ENCODE measurements at regions not wholly inside any gene's neighbourhood (a gene's known extent, or its start where the extent isn't known, plus 50 kb on each side); places are given as distances from the start of the nearest gene placed in this dataset.
A peak's percentile ranks its signal among the peaks of the same experiment; 100 is the strongest.
"Not testable (repeated sequence)": the region's sequence is repeated elsewhere in the genome, so short reads cannot be mapped to it uniquely, and the experiment has no call there.

GRCh38 chr9:31745886-31746285 is 638.6 kb upstream of the ACO1 start:
- H3K9me3 Mint-ChIP-seq (ENCODE audit: unreplicated experiment) = no peaks in the 10 kb centered on the region
- no peaks in the 10 kb centered on the region for H3K36me3 Mint-ChIP-seq (ENCODE audit: unreplicated experiment)
- no peak overlapping the region for H3K4me3 Mint-ChIP-seq (ENCODE audit: unreplicated experiment)
- H3K27me3 Mint-ChIP-seq (ENCODE audit: unreplicated experiment) = no peaks in the 10 kb centered on the region
- no peak overlapping the region for H3K27ac Mint-ChIP-seq (ENCODE audit: unreplicated experiment)
- no peaks in the 10 kb centered on the region for H3K4me1 Mint-ChIP-seq (ENCODE audit: low read depth, unreplicated experiment)
- TF ChIP-seq, protein P1, sequence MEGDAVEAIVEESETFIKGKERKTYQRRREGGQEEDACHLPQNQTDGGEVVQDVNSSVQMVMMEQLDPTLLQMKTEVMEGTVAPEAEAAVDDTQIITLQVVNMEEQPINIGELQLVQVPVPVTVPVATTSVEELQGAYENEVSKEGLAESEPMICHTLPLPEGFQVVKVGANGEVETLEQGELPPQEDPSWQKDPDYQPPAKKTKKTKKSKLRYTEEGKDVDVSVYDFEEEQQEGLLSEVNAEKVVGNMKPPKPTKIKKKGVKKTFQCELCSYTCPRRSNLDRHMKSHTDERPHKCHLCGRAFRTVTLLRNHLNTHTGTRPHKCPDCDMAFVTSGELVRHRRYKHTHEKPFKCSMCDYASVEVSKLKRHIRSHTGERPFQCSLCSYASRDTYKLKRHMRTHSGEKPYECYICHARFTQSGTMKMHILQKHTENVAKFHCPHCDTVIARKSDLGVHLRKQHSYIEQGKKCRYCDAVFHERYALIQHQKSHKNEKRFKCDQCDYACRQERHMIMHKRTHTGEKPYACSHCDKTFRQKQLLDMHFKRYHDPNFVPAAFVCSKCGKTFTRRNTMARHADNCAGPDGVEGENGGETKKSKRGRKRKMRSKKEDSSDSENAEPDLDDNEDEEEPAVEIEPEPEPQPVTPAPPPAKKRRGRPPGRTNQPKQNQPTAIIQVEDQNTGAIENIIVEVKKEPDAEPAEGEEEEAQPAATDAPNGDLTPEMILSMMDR (IDR thresholded peaks at IDR 0.05; ENCODE audit: partially characterized antibody, unreplicated experiment) = no peak
- no peak for DNase-seq

DNA sequence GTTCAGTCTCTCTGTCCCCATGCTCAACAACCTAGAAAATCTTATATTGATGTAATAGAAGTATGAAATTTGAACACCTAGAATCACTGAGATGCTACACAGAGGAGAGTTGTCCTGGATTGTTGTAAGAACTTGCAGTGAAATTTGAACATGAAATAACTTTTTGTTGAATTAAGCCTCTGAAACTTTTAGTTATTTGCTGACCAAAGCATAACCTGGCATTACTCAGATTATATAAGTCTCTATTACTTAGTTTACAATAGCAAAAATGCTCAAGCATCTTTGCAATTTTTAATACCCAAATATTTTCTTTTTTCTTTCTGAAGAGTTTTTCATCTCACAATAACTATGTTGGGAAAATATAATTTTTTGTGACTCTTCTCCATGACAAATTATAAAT is 630.7 kb upstream of the ACO1 start:
- H3K4me1 Mint-ChIP-seq (ENCODE audit: low read depth, unreplicated experiment) = no peaks in the 10 kb centered on the region
- H3K9me3 Mint-ChIP-seq (ENCODE audit: unreplicated experiment) = peaks cover 2% of the 10 kb centered on the region
- H3K27ac Mint-ChIP-seq (ENCODE audit: unreplicated experiment) = no peak overlapping the region
- H3K27me3 Mint-ChIP-seq (ENCODE audit: unreplicated experiment) = no peaks in the 10 kb centered on the region
- DNase-seq = no peak
- H3K4me3 Mint-ChIP-seq (ENCODE audit: unreplicated experiment) = no peak overlapping the region
- peaks cover 4% of the 10 kb centered on the region for H3K36me3 Mint-ChIP-seq (ENCODE audit: unreplicated experiment)
- TF ChIP-seq, protein P1 (IDR thresholded peaks at IDR 0.05; ENCODE audit: partially characterized antibody, unreplicated experiment) = no peak

DNA sequence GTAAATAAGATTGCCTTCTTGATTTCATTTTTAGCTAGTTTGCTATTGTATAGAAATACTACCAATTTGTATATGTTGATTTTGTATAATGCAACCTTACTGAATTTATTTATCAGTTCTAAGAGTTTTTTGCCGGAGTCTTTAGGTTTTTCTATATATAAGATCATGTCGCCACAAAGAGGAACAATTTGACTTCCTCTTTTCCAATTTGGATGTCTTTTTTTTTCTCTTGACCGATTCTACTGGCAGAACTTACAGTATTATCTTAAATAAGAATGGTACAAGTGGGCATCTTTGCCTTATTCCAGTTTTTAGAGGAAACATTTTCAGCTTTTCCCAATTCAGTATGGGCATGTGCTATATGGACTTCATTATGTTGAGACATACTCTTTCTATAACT is 624.7 kb upstream of the ACO1 start:
- H3K9me3 Mint-ChIP-seq (ENCODE audit: unreplicated experiment) = peaks cover 4% of the 10 kb centered on the region
- H3K36me3 Mint-ChIP-seq (ENCODE audit: unreplicated experiment) = peaks cover 10% of the 10 kb centered on the region
- H3K27ac Mint-ChIP-seq (ENCODE audit: unreplicated experiment) = no peak overlapping the region
- H3K4me3 Mint-ChIP-seq (ENCODE audit: unreplicated experiment) = no peak overlapping the region
- no peaks in the 10 kb centered on the region for H3K27me3 Mint-ChIP-seq (ENCODE audit: unreplicated experiment)
- no peaks in the 10 kb centered on the region for H3K4me1 Mint-ChIP-seq (ENCODE audit: low read depth, unreplicated experiment)
- TF ChIP-seq, protein P1 (IDR thresholded peaks at IDR 0.05; ENCODE audit: partially characterized antibody, unreplicated experiment) = no peak
- no peak for DNase-seq

- peak overlapping the region; percentile 68 for H3K4me3 Mint-ChIP-seq (ENCODE audit: unreplicated experiment)
- H3K9me3 Mint-ChIP-seq (ENCODE audit: unreplicated experiment) = peaks cover 34% of the 10 kb centered on the region
- not testable (repeated sequence) for DNase-seq; H3K27me3 Mint-ChIP-seq (ENCODE audit: unreplicated experiment)
- H3K4me1 Mint-ChIP-seq (ENCODE audit: low read depth, unreplicated experiment) = peaks cover 31% of the 10 kb centered on the region
- H3K27ac Mint-ChIP-seq (ENCODE audit: unreplicated experiment) = peak overlapping the region; percentile 95
- peaks cover 39% of the 10 kb centered on the region for H3K36me3 Mint-ChIP-seq (ENCODE audit: unreplicated experiment)
These were observed 610.4 kb upstream of the ACO1 start for GRCh38 chr9:31774021-31774420.

DNA sequence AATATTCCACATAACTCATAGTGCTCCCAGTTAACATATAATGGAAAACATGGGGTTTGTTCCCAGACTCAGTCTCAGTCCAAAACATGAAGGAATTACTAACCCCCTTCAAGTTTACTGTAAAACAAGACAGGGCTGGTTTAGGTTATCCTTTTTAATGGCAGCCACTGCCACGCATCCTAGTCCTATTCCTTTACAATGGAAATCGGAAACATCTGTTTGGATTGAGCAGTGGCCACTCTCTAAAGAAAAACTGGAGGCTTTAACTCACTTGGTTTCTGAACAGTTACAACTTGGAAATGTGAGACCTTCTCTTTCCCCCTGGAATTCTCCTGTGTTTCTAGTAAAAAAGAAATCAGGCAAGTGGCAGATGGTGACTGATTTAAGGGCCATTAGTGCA is 609.9 kb upstream of the ACO1 start:
- TF ChIP-seq, protein P1 (IDR thresholded peaks at IDR 0.05; ENCODE audit: partially characterized antibody, unreplicated experiment) = no peak
- Mint-ChIP-seq H3K36me3 (ENCODE audit: unreplicated experiment) (peaks cover 40% of the 10 kb centered on the region), H3K27me3 (ENCODE audit: unreplicated experiment) (peaks cover 6% of the 10 kb centered on the region), H3K9me3 (ENCODE audit: unreplicated experiment) (peaks cover 34% of the 10 kb centered on the region), H3K4me1 (ENCODE audit: low read depth, unreplicated experiment) (peaks cover 31% of the 10 kb centered on the region), H3K27ac (ENCODE audit: unreplicated experiment) (peak overlapping the region; percentile 95), H3K4me3 (ENCODE audit: unreplicated experiment) (peak overlapping the region; percentile 69)
- DNase-seq = no peak

- DNase-seq = no peak
- peaks cover 30% of the 10 kb centered on the region for H3K9me3 Mint-ChIP-seq (ENCODE audit: unreplicated experiment)
- peaks cover 6% of the 10 kb centered on the region for H3K27me3 Mint-ChIP-seq (ENCODE audit: unreplicated experiment)
- no peak overlapping the region for H3K4me3 Mint-ChIP-seq (ENCODE audit: unreplicated experiment)
- peaks cover 31% of the 10 kb centered on the region for H3K4me1 Mint-ChIP-seq (ENCODE audit: low read depth, unreplicated experiment)
- H3K27ac Mint-ChIP-seq (ENCODE audit: unreplicated experiment) = no peak overlapping the region
- TF ChIP-seq, protein P1 (IDR thresholded peaks at IDR 0.05; ENCODE audit: partially characterized antibody, unreplicated experiment) = no peak
- H3K36me3 Mint-ChIP-seq (ENCODE audit: unreplicated experiment) = peaks cover 53% of the 10 kb centered on the region
These were observed 608.0 kb upstream of the ACO1 start for GRCh38 chr9:31776471-31776870.
